ENCODE measurements at regions not wholly inside any gene's neighbourhood (a gene's known extent, or its start where the extent isn't known, plus 50 kb on each side); places are given as distances from the start of the nearest gene placed in this dataset.
"Not testable (repeated sequence)": the region's sequence is repeated elsewhere in the genome, so short reads cannot be mapped to it uniquely, and the experiment has no call there.

- Histone ChIP-seq H3K9me3 (ENCODE audit: control insufficient read depth, low read length) (peaks cover 5% of the 10 kb centered on the region), H3K4me1 (ENCODE audit: control insufficient read depth, insufficient read depth, low read length) (peaks cover 7% of the 10 kb centered on the region), H3K9ac (ENCODE audit: low read length) (no peak overlapping the region), H3K36me3 (ENCODE audit: control insufficient read depth, insufficient read depth, low read length, severe bottlenecking) (no peaks in the 10 kb centered on the region), H3K4me3 (ENCODE audit: low read length) (no peak overlapping the region), H3K27me3 (replicated peaks; ENCODE audit: control insufficient read depth, insufficient read depth, low read length) (peaks cover 8% of the 10 kb centered on the region)
- peak; percentile 12 for DNase-seq (ENCODE audit: low read depth)
These were observed 559.6 kb upstream of the AMOT start for GRCh38 chrX:113400193-113400704.

GRCh38 chrX:113399506-113400192 is 559.0 kb upstream of the AMOT start:
- peaks cover 5% of the 10 kb centered on the region for H3K9me3 ChIP-seq (ENCODE audit: control insufficient read depth, low read length)
- H3K27me3 ChIP-seq (replicated peaks; ENCODE audit: control insufficient read depth, insufficient read depth, low read length), result peaks cover 8% of the 10 kb centered on the region
- peaks cover 7% of the 10 kb centered on the region for H3K4me1 ChIP-seq (ENCODE audit: control insufficient read depth, insufficient read depth, low read length)
- no peak overlapping the region for H3K4me3 ChIP-seq (ENCODE audit: low read length)
- peak; percentile 32 for DNase-seq (ENCODE audit: low read depth)
- no peaks in the 10 kb centered on the region for H3K36me3 ChIP-seq (ENCODE audit: control insufficient read depth, insufficient read depth, low read length, severe bottlenecking)
- no peak overlapping the region for H3K9ac ChIP-seq (ENCODE audit: low read length)

GRCh38 chrX:113392355-113392754 is 551.7 kb upstream of the AMOT start:
- Histone ChIP-seq H3K36me3 (ENCODE audit: control insufficient read depth, insufficient read depth, low read length, severe bottlenecking) (no peaks in the 10 kb centered on the region), H3K4me1 (ENCODE audit: control insufficient read depth, insufficient read depth, low read length) (peaks cover 10% of the 10 kb centered on the region), H3K9ac (ENCODE audit: low read length) (no peak overlapping the region), H3K27me3 (replicated peaks; ENCODE audit: control insufficient read depth, insufficient read depth, low read length) (peaks cover 4% of the 10 kb centered on the region), H3K9me3 (ENCODE audit: control insufficient read depth, low read length) (peaks cover 10% of the 10 kb centered on the region), H3K4me3 (ENCODE audit: low read length) (no peak overlapping the region)
- DNase-seq (ENCODE audit: low read depth), result no peak

- Histone ChIP-seq H3K4me1 (ENCODE audit: control insufficient read depth, insufficient read depth, low read length) (peaks cover 14% of the 10 kb centered on the region), H3K4me3 (ENCODE audit: low read length) (no peak overlapping the region), H3K36me3 (ENCODE audit: control insufficient read depth, insufficient read depth, low read length, severe bottlenecking) (no peaks in the 10 kb centered on the region), H3K27me3 (replicated peaks; ENCODE audit: control insufficient read depth, insufficient read depth, low read length) (peaks cover 4% of the 10 kb centered on the region), H3K9me3 (ENCODE audit: control insufficient read depth, low read length) (peaks cover 10% of the 10 kb centered on the region), H3K9ac (ENCODE audit: low read length) (no peak overlapping the region)
- no peak for DNase-seq (ENCODE audit: low read depth)
These were observed 551.2 kb upstream of the AMOT start for GRCh38 chrX:113391875-113392274.

GRCh38 chrX:113390531-113390930 is 549.9 kb upstream of the AMOT start:
- Histone ChIP-seq H3K4me3 (ENCODE audit: low read length) (no peak overlapping the region), H3K36me3 (ENCODE audit: control insufficient read depth, insufficient read depth, low read length, severe bottlenecking) (no peaks in the 10 kb centered on the region), H3K9me3 (ENCODE audit: control insufficient read depth, low read length) (peaks cover 10% of the 10 kb centered on the region), H3K27me3 (replicated peaks; ENCODE audit: control insufficient read depth, insufficient read depth, low read length) (peaks cover 4% of the 10 kb centered on the region), H3K9ac (ENCODE audit: low read length) (no peak overlapping the region), H3K4me1 (ENCODE audit: control insufficient read depth, insufficient read depth, low read length) (peaks cover 21% of the 10 kb centered on the region)
- DNase-seq (ENCODE audit: low read depth), result no peak

GRCh38 chrX:113389846-113390245 is 549.2 kb upstream of the AMOT start:
- no peak for DNase-seq (ENCODE audit: low read depth)
- H3K4me3 ChIP-seq (ENCODE audit: low read length), result no peak overlapping the region
- H3K4me1 ChIP-seq (ENCODE audit: control insufficient read depth, insufficient read depth, low read length), result peaks cover 26% of the 10 kb centered on the region
- peaks cover 4% of the 10 kb centered on the region for H3K27me3 ChIP-seq (replicated peaks; ENCODE audit: control insufficient read depth, insufficient read depth, low read length)
- H3K9me3 ChIP-seq (ENCODE audit: control insufficient read depth, low read length), result peaks cover 10% of the 10 kb centered on the region
- H3K9ac ChIP-seq (ENCODE audit: low read length), result no peak overlapping the region
- H3K36me3 ChIP-seq (ENCODE audit: control insufficient read depth, insufficient read depth, low read length, severe bottlenecking), result no peaks in the 10 kb centered on the region

GRCh38 chrX:113384628-113385027 is 544.0 kb upstream of the AMOT start:
- peaks cover 3% of the 10 kb centered on the region for H3K27me3 ChIP-seq (replicated peaks; ENCODE audit: control insufficient read depth, insufficient read depth, low read length)
- DNase-seq (ENCODE audit: low read depth), result peak; percentile 88
- H3K4me1 ChIP-seq (ENCODE audit: control insufficient read depth, insufficient read depth, low read length), result peaks cover 31% of the 10 kb centered on the region
- H3K4me3 ChIP-seq (ENCODE audit: low read length), result no peak overlapping the region
- H3K36me3 ChIP-seq (ENCODE audit: control insufficient read depth, insufficient read depth, low read length, severe bottlenecking), result no peaks in the 10 kb centered on the region
- peaks cover 6% of the 10 kb centered on the region for H3K9me3 ChIP-seq (ENCODE audit: control insufficient read depth, low read length)
- H3K9ac ChIP-seq (ENCODE audit: low read length), result no peak overlapping the region

- not testable (repeated sequence) for H3K9me3 ChIP-seq (ENCODE audit: control insufficient read depth, low read length); H3K9ac ChIP-seq (ENCODE audit: low read length); DNase-seq (ENCODE audit: low read depth); H3K4me3 ChIP-seq (ENCODE audit: low read length); H3K4me1 ChIP-seq (ENCODE audit: control insufficient read depth, insufficient read depth, low read length); H3K36me3 ChIP-seq (ENCODE audit: control insufficient read depth, insufficient read depth, low read length, severe bottlenecking); H3K27me3 ChIP-seq (replicated peaks; ENCODE audit: control insufficient read depth, insufficient read depth, low read length)
These were observed 532.8 kb upstream of the AMOT start for GRCh38 chrX:113373421-113373820.

- Histone ChIP-seq H3K9me3 (ENCODE audit: control insufficient read depth, low read length) (peaks cover 1% of the 10 kb centered on the region), H3K4me1 (ENCODE audit: control insufficient read depth, insufficient read depth, low read length) (no peaks in the 10 kb centered on the region), H3K4me3 (ENCODE audit: low read length) (no peak overlapping the region), H3K36me3 (ENCODE audit: control insufficient read depth, insufficient read depth, low read length, severe bottlenecking) (no peaks in the 10 kb centered on the region), H3K9ac (ENCODE audit: low read length) (no peak overlapping the region), H3K27me3 (replicated peaks; ENCODE audit: control insufficient read depth, insufficient read depth, low read length) (peaks cover 5% of the 10 kb centered on the region)
- no peak for DNase-seq (ENCODE audit: low read depth)
These were observed 529.4 kb upstream of the AMOT start for GRCh38 chrX:113370006-113370405.

- no peak overlapping the region for H3K4me3 ChIP-seq (ENCODE audit: low read length)
- H3K9ac ChIP-seq (ENCODE audit: low read length), result no peak overlapping the region
- no peak for DNase-seq (ENCODE audit: low read depth)
- no peaks in the 10 kb centered on the region for H3K36me3 ChIP-seq (ENCODE audit: control insufficient read depth, insufficient read depth, low read length, severe bottlenecking)
- H3K4me1 ChIP-seq (ENCODE audit: control insufficient read depth, insufficient read depth, low read length), result no peaks in the 10 kb centered on the region
- H3K9me3 ChIP-seq (ENCODE audit: control insufficient read depth, low read length), result peaks cover 10% of the 10 kb centered on the region
- H3K27me3 ChIP-seq (replicated peaks; ENCODE audit: control insufficient read depth, insufficient read depth, low read length), result peaks cover 5% of the 10 kb centered on the region
These were observed 528.4 kb upstream of the AMOT start for GRCh38 chrX:113369056-113369455.

GRCh38 chrX:113353134-113353533 is 512.5 kb upstream of the AMOT start:
- DNase-seq (ENCODE audit: low read depth), result no peak
- peaks cover 3% of the 10 kb centered on the region for H3K27me3 ChIP-seq (replicated peaks; ENCODE audit: control insufficient read depth, insufficient read depth, low read length)
- no peak overlapping the region for H3K9ac ChIP-seq (ENCODE audit: low read length)
- no peaks in the 10 kb centered on the region for H3K9me3 ChIP-seq (ENCODE audit: control insufficient read depth, low read length)
- no peak overlapping the region for H3K4me3 ChIP-seq (ENCODE audit: low read length)
- H3K36me3 ChIP-seq (ENCODE audit: control insufficient read depth, insufficient read depth, low read length, severe bottlenecking), result no peaks in the 10 kb centered on the region
- H3K4me1 ChIP-seq (ENCODE audit: control insufficient read depth, insufficient read depth, low read length), result no peaks in the 10 kb centered on the region

GRCh38 chrX:113330416-113330815 is 489.8 kb upstream of the AMOT start:
- Histone ChIP-seq H3K4me1 (ENCODE audit: control insufficient read depth, insufficient read depth, low read length) (peaks cover 4% of the 10 kb centered on the region), H3K27me3 (replicated peaks; ENCODE audit: control insufficient read depth, insufficient read depth, low read length) (no peaks in the 10 kb centered on the region), H3K4me3 (ENCODE audit: low read length) (no peak overlapping the region), H3K9me3 (ENCODE audit: control insufficient read depth, low read length) (no peaks in the 10 kb centered on the region), H3K36me3 (ENCODE audit: control insufficient read depth, insufficient read depth, low read length, severe bottlenecking) (no peaks in the 10 kb centered on the region), H3K9ac (ENCODE audit: low read length) (no peak overlapping the region)
- DNase-seq (ENCODE audit: low read depth), result peak; percentile 39
